Muscle layer of colon (tissue), 2 donors: ENCODE measurements at regions not wholly inside any gene's neighbourhood (a gene's known extent, or its start where the extent isn't known, plus 50 kb on each side); places are given as distances from the start of the nearest gene placed in this dataset.

Source experiments
- H3K27ac ChIP-seq: one replicate; pipeline ENCODE4 v1.7.0; 2013; ENCODE audit warnings: low read depth, mild to moderate bottlenecking, low read length, moderate library complexity
- H3K27me3 ChIP-seq, 2 donors: one replicate each; pipeline ENCODE4 v1.7.0; 2013; ENCODE audit warnings: low read length in 2 of 2, mild to moderate bottlenecking in 2 of 2; ENCODE audit not compliant: insufficient read depth in 2 of 2, control insufficient read depth in 1 of 2
- H3K36me3 ChIP-seq: one replicate; pipeline ENCODE4 v1.7.0; 2013; ENCODE audit warnings: mild to moderate bottlenecking, low read length; ENCODE audit not compliant: insufficient read depth
- H3K4me1 ChIP-seq: one replicate; pipeline ENCODE4 v1.7.0; 2013; ENCODE audit warnings: mild to moderate bottlenecking, low read length; ENCODE audit not compliant: insufficient read depth
- H3K4me3 ChIP-seq, 2 donors: one replicate each; pipeline ENCODE4 v1.7.0; 2013; ENCODE audit warnings: low read length in 2 of 2, low read depth in 1 of 2, mild to moderate bottlenecking in 1 of 2, moderate library complexity in 1 of 2
- H3K9ac ChIP-seq: one replicate; pipeline ENCODE4 v1.7.0; 2013; ENCODE audit warnings: low read length
- H3K9me3 ChIP-seq: one replicate; pipeline ENCODE4 v1.7.0; 2013; ENCODE audit warnings: mild to moderate bottlenecking, low read length
- donor health status: abdominal sarcoma.
- donor health status: Adenocarcinoma of cecum.

GRCh38 chr12:84634526-84634925, 278.1 kb downstream of the SLC6A15 start:
- Histone ChIP-seq H3K9ac (no peak overlapping the region), H3K27ac (no peak overlapping the region), H3K4me3 (no peak overlapping the region), H3K27me3 (no peaks in the 10 kb centered on the region), H3K4me1 (no peaks in the 10 kb centered on the region), H3K9me3 (no peaks in the 10 kb centered on the region), H3K36me3 (no peaks in the 10 kb centered on the region)

GRCh38 chr12:84632556-84632955, 280.0 kb downstream of the SLC6A15 start:
- no peak overlapping the region for H3K27ac ChIP-seq
- H3K9ac ChIP-seq, result no peak overlapping the region
- no peaks in the 10 kb centered on the region for H3K4me1 ChIP-seq
- no peaks in the 10 kb centered on the region for H3K27me3 ChIP-seq
- no peaks in the 10 kb centered on the region for H3K36me3 ChIP-seq
- no peaks in the 10 kb centered on the region for H3K9me3 ChIP-seq
- H3K4me3 ChIP-seq, result no peak overlapping the region

GRCh38 chr12:84631020-84631419, 281.6 kb downstream of the SLC6A15 start:
- Histone ChIP-seq H3K27ac (no peak overlapping the region), H3K4me1 (no peaks in the 10 kb centered on the region), H3K36me3 (no peaks in the 10 kb centered on the region), H3K27me3 (no peaks in the 10 kb centered on the region), H3K4me3 (no peak overlapping the region), H3K9me3 (no peaks in the 10 kb centered on the region), H3K9ac (no peak overlapping the region)

- Histone ChIP-seq H3K4me3 (no peak overlapping the region), H3K27ac (no peak overlapping the region), H3K4me1 (no peaks in the 10 kb centered on the region), H3K9me3 (no peaks in the 10 kb centered on the region), H3K27me3 (no peaks in the 10 kb centered on the region), H3K36me3 (no peaks in the 10 kb centered on the region), H3K9ac (no peak overlapping the region)
These were observed 285.0 kb downstream of the SLC6A15 start for GRCh38 chr12:84627593-84627992.

DNA sequence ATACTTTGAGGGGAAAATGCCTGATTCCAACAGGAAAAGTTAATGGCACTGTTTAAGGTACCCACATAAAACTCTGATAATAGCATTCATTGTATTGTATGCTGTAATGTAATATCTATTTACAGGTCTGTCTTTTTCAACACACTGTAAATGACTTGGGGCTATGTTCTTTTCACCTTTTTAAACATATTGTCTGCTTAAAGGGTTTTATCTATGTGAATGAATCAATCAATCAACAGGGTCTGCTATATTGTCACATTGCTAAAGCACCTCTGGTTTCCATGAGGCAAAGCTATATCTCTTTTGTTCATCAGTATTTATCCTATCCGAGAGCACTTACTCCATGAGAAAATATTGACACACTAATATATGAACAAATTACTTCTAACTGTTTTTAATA, 288.0 kb downstream of the SLC6A15 start:
- no peak overlapping the region for H3K27ac ChIP-seq
- H3K4me3 ChIP-seq, result no peak overlapping the region
- H3K9me3 ChIP-seq, result no peaks in the 10 kb centered on the region
- H3K27me3 ChIP-seq, result no peaks in the 10 kb centered on the region
- no peaks in the 10 kb centered on the region for H3K36me3 ChIP-seq
- H3K9ac ChIP-seq, result no peak overlapping the region
- H3K4me1 ChIP-seq, result no peaks in the 10 kb centered on the region

GRCh38 chr12:84619053-84619571, 293.5 kb downstream of the SLC6A15 start:
- Histone ChIP-seq H3K36me3 (no peaks in the 10 kb centered on the region), H3K27ac (no peak overlapping the region), H3K9ac (no peak overlapping the region), H3K4me3 (no peak overlapping the region), H3K4me1 (no peaks in the 10 kb centered on the region), H3K9me3 (no peaks in the 10 kb centered on the region), H3K27me3 (no peaks in the 10 kb centered on the region)

GRCh38 chr12:84607170-84607819, 305.3 kb downstream of the SLC6A15 start:
- Histone ChIP-seq H3K9ac (no peak overlapping the region), H3K4me3 (no peak overlapping the region), H3K4me1 (no peaks in the 10 kb centered on the region), H3K27ac (no peak overlapping the region), H3K36me3 (no peaks in the 10 kb centered on the region), H3K27me3 (no peaks in the 10 kb centered on the region), H3K9me3 (no peaks in the 10 kb centered on the region)

- no peaks in the 10 kb centered on the region for H3K36me3 ChIP-seq
- no peaks in the 10 kb centered on the region for H3K9me3 ChIP-seq
- H3K9ac ChIP-seq, result no peak overlapping the region
- H3K4me1 ChIP-seq, result no peaks in the 10 kb centered on the region
- no peaks in the 10 kb centered on the region for H3K27me3 ChIP-seq
- H3K4me3 ChIP-seq, result no peak overlapping the region
- no peak overlapping the region for H3K27ac ChIP-seq
These were observed 306.6 kb downstream of the SLC6A15 start for GRCh38 chr12:84605983-84606382.

DNA sequence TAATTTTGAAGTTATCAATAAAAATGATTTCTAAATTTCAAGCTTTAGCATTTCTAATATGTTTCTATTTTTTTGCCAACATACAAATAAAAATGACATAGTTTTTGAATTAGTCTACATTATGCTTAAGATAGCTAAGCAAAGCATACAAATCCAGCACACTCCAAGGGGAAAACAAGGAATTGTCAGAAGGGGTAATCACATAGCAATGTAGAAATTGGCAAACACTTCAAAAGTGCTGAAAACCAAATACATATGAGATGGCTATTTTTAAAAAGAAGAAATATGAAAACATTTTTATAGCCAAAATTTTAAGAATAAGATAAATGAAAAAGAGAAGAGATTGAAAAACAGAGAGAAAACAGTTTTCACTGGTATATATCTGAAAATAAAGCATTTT, 308.0 kb downstream of the SLC6A15 start:
- no peak overlapping the region for H3K4me3 ChIP-seq
- no peaks in the 10 kb centered on the region for H3K9me3 ChIP-seq
- no peak overlapping the region for H3K27ac ChIP-seq
- no peaks in the 10 kb centered on the region for H3K4me1 ChIP-seq
- H3K36me3 ChIP-seq, result no peaks in the 10 kb centered on the region
- H3K9ac ChIP-seq, result no peak overlapping the region
- H3K27me3 ChIP-seq, result no peaks in the 10 kb centered on the region

DNA sequence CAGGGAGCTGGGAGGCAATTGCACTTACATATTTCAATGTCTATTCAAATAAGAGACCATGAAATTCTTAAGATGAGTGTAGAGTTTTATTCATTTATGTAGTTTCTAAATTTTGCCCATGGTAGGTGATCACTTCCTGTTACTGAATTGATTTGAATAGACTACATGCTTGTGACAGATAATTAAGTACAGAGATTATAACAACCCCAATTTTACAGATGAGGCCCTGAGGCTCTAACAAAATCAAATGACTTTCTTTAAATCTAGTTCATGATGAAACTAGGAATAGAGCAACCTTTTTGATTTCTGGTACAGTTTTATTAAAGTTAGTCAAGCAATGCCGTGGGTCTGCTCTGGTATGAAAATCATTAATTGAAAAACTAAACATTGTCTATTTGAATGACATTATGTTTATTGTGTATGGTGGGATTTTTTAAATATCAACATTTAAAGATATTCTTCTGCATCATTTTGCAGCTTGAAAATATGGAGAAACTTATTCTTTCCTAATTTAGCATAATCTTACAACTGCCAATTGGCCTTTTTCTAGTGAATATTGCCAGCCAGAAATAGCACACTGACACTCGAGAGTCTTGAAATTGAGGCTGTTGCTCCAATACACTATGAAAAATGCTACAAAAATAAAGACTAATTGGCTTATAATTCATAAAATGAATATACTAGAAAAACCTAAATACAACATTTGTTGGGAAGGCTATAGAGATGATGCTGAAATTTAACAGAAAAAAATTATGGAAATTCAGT, 308.9 kb downstream of the SLC6A15 start:
- Histone ChIP-seq H3K27me3 (no peaks in the 10 kb centered on the region), H3K36me3 (no peaks in the 10 kb centered on the region), H3K4me3 (no peak overlapping the region), H3K9me3 (no peaks in the 10 kb centered on the region), H3K9ac (no peak overlapping the region), H3K4me1 (no peaks in the 10 kb centered on the region), H3K27ac (no peak overlapping the region)

DNA sequence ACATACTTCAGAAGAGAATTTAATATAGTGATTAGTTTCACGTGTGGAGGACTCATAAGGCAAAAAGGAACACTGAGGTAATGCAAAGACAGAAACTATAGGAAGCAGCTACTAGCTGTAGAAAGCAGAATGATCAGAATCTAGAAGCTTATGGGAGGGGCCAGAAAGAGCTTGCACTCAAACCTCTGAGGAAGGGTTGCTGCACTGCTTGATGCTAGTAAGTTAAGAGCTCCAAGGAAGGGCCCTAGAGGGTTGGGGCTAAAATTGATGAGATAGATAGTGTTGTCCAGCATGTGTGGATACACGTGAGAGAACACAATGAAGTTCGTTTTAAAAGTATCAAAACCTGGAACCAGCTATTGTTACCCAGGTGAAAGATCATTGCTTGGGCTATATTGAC, 311.1 kb downstream of the SLC6A15 start:
- Histone ChIP-seq H3K9ac (no peak overlapping the region), H3K27me3 (no peaks in the 10 kb centered on the region)

GRCh38 chr12:84599539-84599938, 313.1 kb downstream of the SLC6A15 start:
- Histone ChIP-seq H3K27me3 (no peaks in the 10 kb centered on the region), H3K9ac (no peak overlapping the region), H3K36me3 (no peaks in the 10 kb centered on the region), H3K4me1 (no peaks in the 10 kb centered on the region), H3K9me3 (no peaks in the 10 kb centered on the region), H3K27ac (no peak overlapping the region), H3K4me3 (no peak overlapping the region)

More for the DNA sequence above, 311.1 kb downstream of the SLC6A15 start:
- Histone ChIP-seq H3K4me3 (no peak overlapping the region), H3K36me3 (no peaks in the 10 kb centered on the region), H3K27ac (no peak overlapping the region), H3K9me3 (no peaks in the 10 kb centered on the region), H3K4me1 (no peaks in the 10 kb centered on the region)
